Upper lobe of right lung (tissue), 1 donor: ENCODE measurements at regions not wholly inside any gene's neighbourhood (a gene's known extent, or its start where the extent isn't known, plus 50 kb on each side); places are given as distances from the start of the nearest gene placed in this dataset.

Experiments used
- ATAC-seq: fragments of 200-7000 bp; cut with Tn5 transposase; one replicate; pipeline ENCODE4 v1.9.1; 2020; ENCODE audit warnings: mild to moderate bottlenecking, moderate library complexity
- DNase-seq: peaks from one replicate; pipeline ENCODE4 v3.0.0-alpha.2; 2020
- H3K27ac ChIP-seq: fragments of 200-600 bp; one replicate; pipeline ENCODE4 v1.8.0; 2022
- H3K27me3 ChIP-seq: fragments of 200-600 bp; one replicate; pipeline ENCODE4 v1.8.0; 2022; ENCODE audit warnings: mild to moderate bottlenecking
- H3K36me3 ChIP-seq: fragments of 200-600 bp; one replicate; pipeline ENCODE4 v1.8.0; 2022
- H3K4me1 ChIP-seq: fragments of 200-600 bp; one replicate; pipeline ENCODE4 v1.8.0; 2022
- H3K4me3 ChIP-seq: fragments of 200-600 bp; one replicate; pipeline ENCODE4 v1.8.0; 2022; ENCODE audit warnings: mild to moderate bottlenecking
- H3K9me3 ChIP-seq: fragments of 200-600 bp; one replicate; pipeline ENCODE4 v1.8.0; 2022
- intact Hi-C: fragments of 100-400 bp; cut with DNase I; formaldehyde crosslinking; loops from one replicate; pipeline ENCODE4 v1.11.0; 2022
- TF ChIP-seq, protein P1 (sequence below): fragments of 200-600 bp; IDR thresholded peaks from one replicate; pipeline ENCODE4 v1.8.0; 2022; ENCODE audit warnings: antibody characterized with exemption
- donor health status: DM: no; HTN: yes; CAD: no; lungs with severe emphysema.

DNA sequence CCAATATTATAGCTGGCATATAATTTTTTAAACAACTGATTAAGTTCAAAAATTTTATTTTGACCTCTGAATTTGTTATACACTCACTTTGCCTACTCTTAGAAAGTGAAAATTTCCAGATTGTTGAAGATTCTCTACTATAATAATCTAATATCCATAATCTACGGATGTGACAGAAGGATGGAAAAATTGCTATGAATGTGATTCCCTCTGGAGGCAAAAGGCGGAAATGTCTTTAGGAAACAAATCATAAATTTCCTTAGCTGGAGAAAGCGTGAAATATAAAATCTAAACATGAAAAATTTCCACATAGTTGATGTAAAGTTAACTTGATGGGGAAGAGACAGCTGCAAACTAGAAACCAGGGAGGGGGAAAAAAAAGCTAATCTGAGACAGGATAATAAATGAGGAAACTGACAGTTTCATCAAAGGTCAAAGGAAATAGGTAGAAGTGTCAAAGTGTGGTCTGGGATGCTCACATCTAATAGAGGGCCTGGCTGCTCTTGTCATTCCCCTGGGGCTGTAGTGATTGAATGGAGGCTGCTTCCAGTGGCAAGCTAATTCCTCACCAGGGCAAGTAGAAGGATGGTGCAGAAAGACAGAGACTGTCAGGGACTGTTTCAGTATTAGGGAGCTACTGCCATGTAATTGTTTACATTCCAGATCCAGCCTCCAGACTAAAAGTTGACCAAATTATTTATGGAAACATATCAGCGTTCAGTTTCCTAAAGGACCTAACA lies 264.5 kb downstream of the SDHAF3 start:
- H3K36me3 ChIP-seq: no peaks in the 10 kb centered on the region
- intact Hi-C loops: no loop called here
- ATAC-seq: no peak
- no peak overlapping the region for H3K27ac ChIP-seq
- DNase-seq: no peak
- no peaks in the 10 kb centered on the region for H3K27me3 ChIP-seq
- H3K9me3 ChIP-seq: no peaks in the 10 kb centered on the region
- TF ChIP-seq, protein P1, sequence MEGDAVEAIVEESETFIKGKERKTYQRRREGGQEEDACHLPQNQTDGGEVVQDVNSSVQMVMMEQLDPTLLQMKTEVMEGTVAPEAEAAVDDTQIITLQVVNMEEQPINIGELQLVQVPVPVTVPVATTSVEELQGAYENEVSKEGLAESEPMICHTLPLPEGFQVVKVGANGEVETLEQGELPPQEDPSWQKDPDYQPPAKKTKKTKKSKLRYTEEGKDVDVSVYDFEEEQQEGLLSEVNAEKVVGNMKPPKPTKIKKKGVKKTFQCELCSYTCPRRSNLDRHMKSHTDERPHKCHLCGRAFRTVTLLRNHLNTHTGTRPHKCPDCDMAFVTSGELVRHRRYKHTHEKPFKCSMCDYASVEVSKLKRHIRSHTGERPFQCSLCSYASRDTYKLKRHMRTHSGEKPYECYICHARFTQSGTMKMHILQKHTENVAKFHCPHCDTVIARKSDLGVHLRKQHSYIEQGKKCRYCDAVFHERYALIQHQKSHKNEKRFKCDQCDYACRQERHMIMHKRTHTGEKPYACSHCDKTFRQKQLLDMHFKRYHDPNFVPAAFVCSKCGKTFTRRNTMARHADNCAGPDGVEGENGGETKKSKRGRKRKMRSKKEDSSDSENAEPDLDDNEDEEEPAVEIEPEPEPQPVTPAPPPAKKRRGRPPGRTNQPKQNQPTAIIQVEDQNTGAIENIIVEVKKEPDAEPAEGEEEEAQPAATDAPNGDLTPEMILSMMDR: no peak
- no peak overlapping the region for H3K4me3 ChIP-seq
- no peaks in the 10 kb centered on the region for H3K4me1 ChIP-seq

DNA sequence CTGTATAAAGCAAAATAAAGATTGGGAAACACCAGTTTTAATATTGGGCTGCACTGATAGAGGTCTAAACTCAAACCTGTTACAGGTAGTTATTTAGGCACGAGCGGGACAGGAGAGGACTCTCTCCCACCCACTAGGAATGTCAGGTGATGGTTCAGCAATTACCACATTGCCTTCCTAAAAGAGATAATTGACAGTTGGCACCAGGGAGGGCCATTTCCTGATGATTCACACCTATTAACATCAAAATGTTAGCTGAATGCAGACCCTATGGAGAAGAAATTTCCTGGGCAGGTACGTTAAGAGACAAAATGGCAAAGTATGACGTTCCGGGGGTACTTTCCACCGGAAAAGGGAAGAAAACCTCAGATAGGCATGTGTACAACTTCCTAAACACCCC lies 272.6 kb downstream of the SDHAF3 start:
- TF ChIP-seq, protein P1: no peak
- Histone ChIP-seq H3K4me3 (no peak overlapping the region), H3K27me3 (no peaks in the 10 kb centered on the region), H3K27ac (no peak overlapping the region), H3K4me1 (no peaks in the 10 kb centered on the region), H3K9me3 (no peaks in the 10 kb centered on the region), H3K36me3 (no peaks in the 10 kb centered on the region)
- ATAC-seq (no peak), DNase-seq (no peak)
- intact Hi-C loops: no loop called here

DNA sequence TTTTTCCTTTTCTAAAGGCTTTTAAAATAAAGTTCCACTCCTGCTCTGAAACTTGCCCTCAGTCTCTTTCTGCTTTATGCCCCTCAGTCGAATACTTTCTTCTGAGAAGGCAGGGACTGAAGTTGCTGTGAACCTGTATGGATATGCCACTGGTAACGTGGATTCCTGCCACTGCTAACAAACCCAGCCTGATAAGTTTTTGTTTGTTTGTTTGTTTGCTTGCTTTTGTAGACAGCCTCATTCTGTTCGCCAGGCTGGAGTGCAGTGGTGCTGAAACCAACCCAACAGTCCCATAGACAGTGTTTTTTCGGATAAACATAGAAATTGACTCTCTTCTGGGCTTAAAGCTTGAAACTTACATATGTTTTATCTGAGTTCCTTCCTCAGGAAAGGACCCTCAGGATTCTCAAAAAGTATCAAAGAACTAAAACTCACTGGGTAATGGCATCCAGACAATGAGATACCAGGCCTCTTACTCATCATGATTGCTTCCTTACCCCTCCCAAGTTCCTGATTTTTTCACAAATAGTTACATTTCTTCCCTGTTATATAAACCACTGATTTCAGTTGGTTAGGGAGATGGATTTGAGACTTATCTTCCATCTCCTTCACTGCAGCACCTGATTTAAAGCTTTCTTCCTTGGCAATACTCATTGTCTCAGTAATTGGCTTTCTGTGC lies 273.6 kb downstream of the SDHAF3 start:
- Histone ChIP-seq H3K27ac (no peak overlapping the region), H3K27me3 (no peaks in the 10 kb centered on the region), H3K36me3 (no peaks in the 10 kb centered on the region), H3K4me3 (no peak overlapping the region), H3K4me1 (no peaks in the 10 kb centered on the region), H3K9me3 (no peaks in the 10 kb centered on the region)
- ATAC-seq: no peak
- TF ChIP-seq, protein P1: no peak
- DNase-seq: no peak
- intact Hi-C loops: no loop called here

DNA sequence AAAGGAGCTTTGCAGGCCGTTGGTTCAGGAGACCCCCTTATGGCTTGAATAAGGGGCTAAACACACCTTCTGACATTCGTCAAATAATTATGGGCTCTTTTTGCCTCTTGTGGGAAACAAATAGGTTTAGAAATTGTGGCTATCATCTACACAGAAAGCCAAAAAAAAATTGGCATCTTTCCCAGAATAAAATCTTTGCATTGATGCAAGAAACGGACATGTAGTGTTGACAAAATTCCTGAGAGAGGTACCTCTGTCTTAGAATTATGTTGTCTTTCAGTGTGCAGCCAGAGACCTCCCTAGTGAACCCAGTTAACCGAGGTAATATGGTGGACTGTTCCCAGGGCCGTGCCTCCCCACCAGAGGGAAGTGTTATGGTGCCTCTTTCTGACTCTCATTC lies 283.9 kb downstream of the SDHAF3 start:
- intact Hi-C loops: no loop called here
- H3K27ac ChIP-seq: no peak overlapping the region
- no peaks in the 10 kb centered on the region for H3K27me3 ChIP-seq
- H3K9me3 ChIP-seq: no peaks in the 10 kb centered on the region
- TF ChIP-seq, protein P1: no peak
- ATAC-seq (no peak), DNase-seq (no peak)
- H3K4me3 ChIP-seq: no peak overlapping the region
- H3K4me1 ChIP-seq: no peaks in the 10 kb centered on the region
- H3K36me3 ChIP-seq: no peaks in the 10 kb centered on the region

DNA sequence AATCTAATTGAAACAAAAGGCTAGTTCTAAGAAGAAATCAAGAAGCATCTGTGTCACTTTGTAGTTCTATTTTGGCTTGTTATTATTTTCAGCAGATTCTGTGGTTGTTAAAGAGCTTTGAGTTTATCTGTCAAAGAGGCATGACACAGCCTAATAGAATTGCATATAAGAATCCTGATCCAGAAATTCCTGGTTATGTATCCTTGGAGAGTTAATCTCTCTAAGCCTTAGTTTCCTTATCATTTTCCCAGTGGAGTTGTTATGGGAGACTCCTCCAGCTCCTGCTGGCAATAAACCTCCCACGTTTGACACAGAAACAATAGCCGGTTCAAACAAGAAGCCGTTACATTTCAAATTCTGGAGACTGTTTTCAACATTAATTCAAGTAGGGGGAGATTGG lies 288.3 kb downstream of the SDHAF3 start:
- no peak overlapping the region for H3K27ac ChIP-seq
- intact Hi-C loops: no loop called here
- H3K36me3 ChIP-seq: no peaks in the 10 kb centered on the region
- no peak for DNase-seq
- no peaks in the 10 kb centered on the region for H3K27me3 ChIP-seq
- H3K4me3 ChIP-seq: no peak overlapping the region
- TF ChIP-seq, protein P1: no peak
- no peak for ATAC-seq
- no peaks in the 10 kb centered on the region for H3K9me3 ChIP-seq
- no peaks in the 10 kb centered on the region for H3K4me1 ChIP-seq
